GM21526 (cell line): ENCODE measurements at regions not wholly inside any gene's neighbourhood (a gene's known extent, or its start where the extent isn't known, plus 50 kb on each side); places are given as distances from the start of the nearest gene placed in this dataset.

Source experiments
- ATAC-seq: cut with Tn5 transposase; IDR thresholded peaks from one replicate; pipeline ENCODE4 v1.9.1; 2021; ENCODE audit warnings: moderate library complexity; ENCODE audit not compliant: unreplicated experiment, low FRiP score

GRCh38 chr13:40477623-40478608, 188.5 kb downstream of the FOXO1 start:
- ATAC-seq, result no peak

GRCh38 chr13:40478775-40479174, 187.7 kb downstream of the FOXO1 start:
- ATAC-seq, result no peak

- ATAC-seq, result no peak
Measured at GRCh38 chr13:40479196-40479845, 187.1 kb downstream of the FOXO1 start.

- no peak for ATAC-seq
Measured at GRCh38 chr13:40480012-40480914, 186.2 kb downstream of the FOXO1 start.

- no peak for ATAC-seq
Measured at GRCh38 chr13:40480915-40481516, 185.4 kb downstream of the FOXO1 start.

- ATAC-seq, result no peak
Measured at GRCh38 chr13:40483601-40484000, 182.8 kb downstream of the FOXO1 start.

- no peak for ATAC-seq
Measured at GRCh38 chr13:40484101-40484800, 182.2 kb downstream of the FOXO1 start.

DNA sequence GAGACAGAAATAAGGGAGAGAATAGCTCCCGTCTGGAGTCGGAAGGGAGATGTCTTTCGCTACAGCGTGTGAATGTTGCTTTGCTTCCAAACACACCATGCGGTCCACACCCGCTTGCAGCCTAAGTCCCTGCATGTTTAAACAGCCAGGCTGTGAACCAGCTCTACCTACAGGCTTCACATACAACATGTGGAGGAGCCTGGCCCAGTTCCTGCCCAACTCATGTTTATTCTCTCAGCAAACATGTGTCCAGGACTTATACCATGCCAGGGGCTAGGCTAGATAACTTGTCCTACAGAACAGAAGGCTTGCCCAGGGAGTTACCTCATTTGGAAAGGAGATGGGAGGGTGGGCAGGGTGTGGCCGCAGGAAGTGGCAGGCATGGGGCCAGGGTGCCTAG, 181.5 kb downstream of the FOXO1 start:
- ATAC-seq, result no peak

GRCh38 chr13:40485611-40486517, 180.6 kb downstream of the FOXO1 start:
- no peak for ATAC-seq

DNA sequence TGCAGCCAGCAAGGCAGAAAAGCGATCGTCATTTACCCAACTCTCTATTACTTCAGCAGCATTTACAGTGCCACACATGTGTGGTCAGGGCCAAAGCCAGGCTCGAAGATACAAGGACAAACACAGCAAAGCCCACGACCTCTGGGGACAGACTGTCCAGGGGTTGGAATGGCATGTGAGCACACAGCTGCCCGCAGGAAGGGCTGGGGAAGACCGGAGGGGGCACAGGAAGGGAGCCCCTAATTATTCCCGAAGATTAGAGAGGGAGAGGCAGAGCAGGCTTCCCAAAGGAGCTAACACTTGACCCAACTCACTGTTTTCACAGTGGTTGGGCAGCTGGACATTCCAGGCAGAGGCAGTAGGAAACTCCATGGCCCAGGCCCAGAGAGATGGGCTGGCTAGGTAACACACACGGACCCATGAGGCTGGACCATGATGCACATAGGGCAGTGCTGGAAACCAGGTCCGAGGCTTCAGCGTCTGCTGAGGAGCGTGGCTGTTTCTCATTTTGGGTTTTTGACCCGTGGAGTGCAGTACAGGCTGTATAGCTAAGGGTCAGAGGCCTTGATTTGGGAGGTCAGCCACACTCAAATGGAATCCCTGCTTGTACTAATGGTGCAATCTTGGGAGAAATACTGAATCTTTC, 179.8 kb downstream of the FOXO1 start:
- no peak for ATAC-seq

DNA sequence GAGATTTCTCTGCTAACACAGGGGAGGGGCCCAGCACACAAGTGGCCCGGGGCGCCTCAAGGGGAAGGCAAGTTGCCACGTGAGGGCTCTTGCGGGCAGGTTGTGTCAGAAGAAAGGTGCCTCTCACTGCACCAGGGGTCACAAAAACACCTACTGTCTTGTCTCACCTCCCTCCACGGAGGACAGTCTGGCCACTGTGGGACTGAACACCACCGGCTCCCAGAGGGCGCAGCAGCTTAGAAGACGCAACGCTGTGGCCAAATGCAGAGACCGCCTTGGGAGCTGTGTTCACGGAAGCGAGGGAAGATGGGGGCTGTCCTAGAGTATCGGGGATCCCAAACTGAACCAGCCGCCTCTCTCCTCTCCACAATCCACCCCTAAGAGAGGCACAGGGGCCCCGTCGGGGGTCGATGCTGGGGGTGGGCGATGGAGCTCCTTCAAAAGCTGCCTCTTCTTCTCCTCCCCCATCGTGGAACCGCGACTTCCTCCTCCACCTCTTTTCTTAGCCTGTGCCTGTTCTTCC, 177.5 kb downstream of the FOXO1 start:
- no peak for ATAC-seq

- ATAC-seq, result no peak
Measured at GRCh38 chr13:40490086-40490758, 176.2 kb downstream of the FOXO1 start.

DNA sequence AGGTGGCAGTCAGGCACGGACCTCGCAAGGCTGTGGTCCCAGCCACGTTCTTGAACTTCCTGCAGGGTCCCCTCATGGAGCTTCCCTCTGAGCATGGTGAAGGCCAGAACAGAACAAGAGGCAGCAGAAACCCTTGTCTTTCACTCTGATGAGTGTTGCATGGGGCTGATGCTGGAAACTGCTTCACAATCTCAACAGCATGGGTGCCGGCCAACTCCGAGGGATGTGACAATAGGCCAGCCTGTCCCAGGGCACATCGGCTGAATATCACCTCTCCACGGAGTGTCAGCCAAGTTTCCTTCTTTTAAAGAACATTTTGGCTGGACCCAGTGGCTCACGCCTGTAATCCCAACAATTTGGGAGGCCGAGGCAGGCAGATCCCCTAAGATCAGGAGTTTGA, 173.9 kb downstream of the FOXO1 start:
- no peak for ATAC-seq

GRCh38 chr13:40494513-40494912, 171.9 kb downstream of the FOXO1 start:
- no peak for ATAC-seq

GRCh38 chr13:40494946-40495620, 171.4 kb downstream of the FOXO1 start:
- no peak for ATAC-seq

- no peak for ATAC-seq
Measured at GRCh38 chr13:40495621-40496001, 170.8 kb downstream of the FOXO1 start.
